Spleen (tissue), 11 donors: ENCODE measurements at regions not wholly inside any gene's neighbourhood (a gene's known extent, or its start where the extent isn't known, plus 50 kb on each side); places are given as distances from the start of the nearest gene placed in this dataset.

Experiments used
- DNase-seq: peaks from one replicate; pipeline ENCODE4 v3.0.0-alpha.2; 2020
- H3K27ac ChIP-seq, 8 donors: fragments of 200-600 bp; sonication (generic) in 7 of 8; 1 replicate in 4 of 8; 2 replicates in 4 of 8; pipeline versions ENCODE4 v1.5.0 to v1.8.0; 2016 to 2021; ENCODE audit warnings: inconsistent platforms in 4 of 8, mild to moderate bottlenecking in 4 of 8, moderate library complexity in 1 of 8
- H3K27me3 ChIP-seq, 7 donors: fragments of 200-600 bp; sonication (generic) in 6 of 7; replicated peaks in 1 of 7; 1 replicate in 4 of 7; 2 replicates in 3 of 7; pipeline versions ENCODE4 v1.5.0 to v1.8.0; 2016 to 2021; ENCODE audit warnings: inconsistent platforms in 3 of 7, mild to moderate bottlenecking in 1 of 7
- H3K36me3 ChIP-seq, 6 donors: fragments of 200-600 bp; sonication (generic) in 5 of 6; 1 replicate in 4 of 6; 2 replicates in 2 of 6; pipeline versions ENCODE4 v1.5.0 to v1.8.0; 2016 to 2021; ENCODE audit warnings: inconsistent platforms in 2 of 6
- H3K4me1 ChIP-seq, 6 donors: fragments of 200-600 bp; sonication (generic) in 5 of 6; 1 replicate in 3 of 6; 2 replicates in 3 of 6; pipeline versions ENCODE4 v1.5.0 to v1.8.0; 2016 to 2021; ENCODE audit warnings: inconsistent platforms in 3 of 6
- H3K4me3 ChIP-seq, 8 donors: fragments of 200-600 bp; sonication (generic) in 7 of 8; 1 replicate in 4 of 8; 2 replicates in 4 of 8; pipeline versions ENCODE4 v1.5.0 to v1.8.0; 2016 to 2021; ENCODE audit warnings: inconsistent platforms in 4 of 8, mild to moderate bottlenecking in 4 of 8, moderate library complexity in 2 of 8
- H3K9me3 ChIP-seq, 8 donors: fragments of 200-600 bp; sonication (generic) in 7 of 8; 1 replicate in 4 of 8; 2 replicates in 4 of 8; pipeline versions ENCODE4 v1.5.0 to v1.8.0; 2016 to 2021; ENCODE audit warnings: inconsistent platforms in 4 of 8
- CTCF ChIP-seq, 11 experiments: fragments of 200-600 bp in 7 of 11; fragments of 450-650 bp in 4 of 11; sonication (generic) in 4 of 11; IDR thresholded peaks in 8 of 11; conservative IDR thresholded peaks in 3 of 11; 1 replicate in 7 of 11; 2 replicates in 4 of 11; pipeline versions ENCODE4 v1.4.0 to v1.8.0; 2016 to 2021; ENCODE audit warnings: antibody characterized with exemption in 11 of 11, inconsistent platforms in 4 of 11, mild to moderate bottlenecking in 1 of 11
- POLR2A ChIP-seq, 3 donors: fragments of 450-650 bp; IDR thresholded peaks; one replicate each; pipeline ENCODE4 v1.5.1; 2017; ENCODE audit warnings: antibody characterized with exemption in 3 of 3, mild to moderate bottlenecking in 1 of 3
- POLR2AphosphoS5 ChIP-seq, 3 donors: sonication (generic); formaldehyde crosslinking; IDR thresholded peaks; one replicate each; pipeline ENCODE4 v1.5.1; 2017; ENCODE audit warnings: antibody characterized with exemption in 3 of 3
- WGBS, 5 donors: extraction: QIAGEN DNeasy Blood & Tissue Kit in 3 of 5; methylation state at CpG; one replicate each; pipeline versions ENCODE4 v1.1.5 to v1.1.7; 2013 to 2018; 5-methylcytosine and 5-hydroxymethylcytosine counted together
- intact Hi-C: fragments of 100-400 bp; cut with DNase I; formaldehyde crosslinking; loops from one replicate; pipeline ENCODE4 v1.15.0; 2023; ENCODE audit warnings: low total_unique reads
- donor health status: healthy with polysubstance abuse.
- donor health status: DM: no; HTN: no; CAD: no; lungs with moderate emphysema.
- donor health status: DM: no; HTN: no; CAD: no.
- donor health status: Bipolar disorder and iron deficiency.
- donor health status: healthy.
- donor health status: DM: no; HTN: no; CAD: no.
- donor health status: DM: yes; HTN: yes; CAD: no.

GRCh38 chr6:125533710-125534397 is 215.6 kb upstream of the HEY2 start:
- H3K27ac ChIP-seq: no peak overlapping the region
- no peaks in the 10 kb centered on the region for H3K9me3 ChIP-seq
- intact Hi-C loops: no loop called here
- no peaks in the 10 kb centered on the region for H3K36me3 ChIP-seq
- H3K27me3 ChIP-seq: peaks cover 0 to 42% (median 7%) of the 10 kb centered on the region in 7 donors
- no peak for DNase-seq
- TF ChIP-seq POLR2A (IDR thresholded peaks at IDR 0.05): no peak
- TF ChIP-seq POLR2AphosphoS5 (IDR thresholded peaks at IDR 0.05): no peak
- no peak for TF ChIP-seq CTCF (IDR thresholded peaks at IDR 0.05 in 8 of 11, conservative IDR thresholded peaks at IDR 0.05 in 3 of 11)
- H3K4me3 ChIP-seq: peak overlapping the region in 1 of 8 donors; percentile 36
- H3K4me1 ChIP-seq: peaks cover 0 to 8% (median 0%) of the 10 kb centered on the region in 6 donors
- WGBS, 5 donors: 31 to 41% (median 38%) methylated on average over 28 of the region's 28 CpGs

GRCh38 chr6:125534430-125535263 is 214.8 kb upstream of the HEY2 start:
- WGBS, 5 donors: 36 to 47% (median 45%) methylated on average over 17 of the region's 17 CpGs
- intact Hi-C loops: no loop called here
- H3K4me3 ChIP-seq: no peak overlapping the region
- no peak overlapping the region for H3K27ac ChIP-seq
- H3K36me3 ChIP-seq: no peaks in the 10 kb centered on the region
- no peaks in the 10 kb centered on the region for H3K9me3 ChIP-seq
- TF ChIP-seq CTCF (IDR thresholded peaks at IDR 0.05 in 8 of 11, conservative IDR thresholded peaks at IDR 0.05 in 3 of 11): no peak
- no peak for TF ChIP-seq POLR2AphosphoS5 (IDR thresholded peaks at IDR 0.05)
- no peak for TF ChIP-seq POLR2A (IDR thresholded peaks at IDR 0.05)
- no peak for DNase-seq
- peaks cover 0 to 34% (median 7%) of the 10 kb centered on the region in 7 donors for H3K27me3 ChIP-seq
- peaks cover 0 to 8% (median 0%) of the 10 kb centered on the region in 6 donors for H3K4me1 ChIP-seq

- TF ChIP-seq POLR2A (IDR thresholded peaks at IDR 0.05) (no peak), POLR2AphosphoS5 (IDR thresholded peaks at IDR 0.05) (no peak), CTCF (IDR thresholded peaks at IDR 0.05 in 8 of 11, conservative IDR thresholded peaks at IDR 0.05 in 3 of 11) (no peak)
- no peaks in the 10 kb centered on the region for H3K9me3 ChIP-seq
- H3K36me3 ChIP-seq: no peaks in the 10 kb centered on the region
- H3K4me1 ChIP-seq: peaks cover 0 to 8% (median 0%) of the 10 kb centered on the region in 6 donors
- peaks cover 0 to 29% (median 7%) of the 10 kb centered on the region in 7 donors for H3K27me3 ChIP-seq
- intact Hi-C loops: no loop called here
- no peak overlapping the region for H3K4me3 ChIP-seq
- no peak for DNase-seq
- H3K27ac ChIP-seq: no peak overlapping the region
- 91 to 97% (median 92%) methylated on average over 2 of the region's 2 CpGs for WGBS, 5 donors
Measured at GRCh38 chr6:125537090-125537489, 212.3 kb upstream of the HEY2 start.

- TF ChIP-seq POLR2A (IDR thresholded peaks at IDR 0.05) (no peak), POLR2AphosphoS5 (IDR thresholded peaks at IDR 0.05) (no peak), CTCF (IDR thresholded peaks at IDR 0.05 in 8 of 11, conservative IDR thresholded peaks at IDR 0.05 in 3 of 11) (no peak)
- no peaks in the 10 kb centered on the region for H3K9me3 ChIP-seq
- 82 to 91% (median 84%) methylated on average over 3 of the region's 3 CpGs for WGBS, 5 donors
- H3K27me3 ChIP-seq: peaks cover 0 to 10% (median 0%) of the 10 kb centered on the region in 7 donors
- no peak overlapping the region for H3K4me3 ChIP-seq
- no peak for DNase-seq
- intact Hi-C loops: no loop called here
- no peaks in the 10 kb centered on the region for H3K36me3 ChIP-seq
- H3K27ac ChIP-seq: no peak overlapping the region
- no peaks in the 10 kb centered on the region for H3K4me1 ChIP-seq
Measured at GRCh38 chr6:125539892-125540291, 209.5 kb upstream of the HEY2 start.
